ENCODE measurements at regions not wholly inside any gene's neighbourhood (a gene's known extent, or its start where the extent isn't known, plus 50 kb on each side); places are given as distances from the start of the nearest gene placed in this dataset.

DNA sequence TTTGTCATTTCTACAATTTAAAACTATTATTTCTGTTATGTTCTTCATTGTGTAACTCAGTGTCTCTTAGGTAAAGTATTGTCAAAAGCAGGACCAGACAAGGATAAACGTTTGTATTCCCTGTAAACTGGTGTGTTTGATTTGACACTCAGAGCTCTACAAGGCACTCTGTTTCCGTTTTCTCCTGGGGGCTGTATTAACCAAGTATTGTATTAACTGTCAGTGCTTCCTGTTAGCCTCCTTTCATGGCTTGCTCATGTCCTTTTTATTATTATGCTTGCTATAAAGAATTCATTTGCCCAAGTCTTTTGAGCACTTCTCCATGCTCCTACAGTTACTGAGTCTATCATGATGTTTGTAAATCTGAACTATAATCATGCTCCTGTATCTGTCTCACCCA is 323.7 kb downstream of the LPIN1 start:
- TF ChIP-seq POLR2A (IDR thresholded peaks at IDR 0.05; ENCODE audit: low read length) (no peak), EP300 (IDR thresholded peaks at IDR 0.05) (no peak), BHLHE40 (IDR thresholded peaks at IDR 0.05; ENCODE audit: low read depth, low read length) (no peak), CBX8 (IDR thresholded peaks at IDR 0.05) (no peak), KDM1A (IDR thresholded peaks at IDR 0.05; ENCODE audit: low read depth) (no peak)
- TF ChIP-seq, protein P1, sequence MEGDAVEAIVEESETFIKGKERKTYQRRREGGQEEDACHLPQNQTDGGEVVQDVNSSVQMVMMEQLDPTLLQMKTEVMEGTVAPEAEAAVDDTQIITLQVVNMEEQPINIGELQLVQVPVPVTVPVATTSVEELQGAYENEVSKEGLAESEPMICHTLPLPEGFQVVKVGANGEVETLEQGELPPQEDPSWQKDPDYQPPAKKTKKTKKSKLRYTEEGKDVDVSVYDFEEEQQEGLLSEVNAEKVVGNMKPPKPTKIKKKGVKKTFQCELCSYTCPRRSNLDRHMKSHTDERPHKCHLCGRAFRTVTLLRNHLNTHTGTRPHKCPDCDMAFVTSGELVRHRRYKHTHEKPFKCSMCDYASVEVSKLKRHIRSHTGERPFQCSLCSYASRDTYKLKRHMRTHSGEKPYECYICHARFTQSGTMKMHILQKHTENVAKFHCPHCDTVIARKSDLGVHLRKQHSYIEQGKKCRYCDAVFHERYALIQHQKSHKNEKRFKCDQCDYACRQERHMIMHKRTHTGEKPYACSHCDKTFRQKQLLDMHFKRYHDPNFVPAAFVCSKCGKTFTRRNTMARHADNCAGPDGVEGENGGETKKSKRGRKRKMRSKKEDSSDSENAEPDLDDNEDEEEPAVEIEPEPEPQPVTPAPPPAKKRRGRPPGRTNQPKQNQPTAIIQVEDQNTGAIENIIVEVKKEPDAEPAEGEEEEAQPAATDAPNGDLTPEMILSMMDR (IDR thresholded peaks at IDR 0.05): no peak

All from A549 (cell line).